ENCODE measurements at regions not wholly inside any gene's neighbourhood (a gene's known extent, or its start where the extent isn't known, plus 50 kb on each side); places are given as distances from the start of the nearest gene placed in this dataset.

GRCh38 chr10:28354511-28354910, 51.6 kb upstream of the MPP7 start:
- H3K27me3 ChIP-seq, result no peaks in the 10 kb centered on the region
- WGBS, 2 donors, result 27 to 72% methylated on average over 4 of the region's 4 CpGs
- no peak overlapping the region for H3K4me3 ChIP-seq
- H3K9me3 ChIP-seq, result no peaks in the 10 kb centered on the region
- H3K4me1 ChIP-seq, result no peaks in the 10 kb centered on the region
- no peak overlapping the region for H3K27ac ChIP-seq
- no peak for TF ChIP-seq POLR2A (IDR thresholded peaks at IDR 0.05)
- no peak for TF ChIP-seq CTCF (IDR thresholded peaks at IDR 0.05)
- TF ChIP-seq POLR2AphosphoS5 (IDR thresholded peaks at IDR 0.05), result no peak
- no peak for TF ChIP-seq EP300 (IDR thresholded peaks at IDR 0.05)
- no peak for DNase-seq
- H3K36me3 ChIP-seq, result no peaks in the 10 kb centered on the region
- intact Hi-C loops (cut with DNase I), result no loop called here

- Histone ChIP-seq H3K36me3 (no peaks in the 10 kb centered on the region), H3K9me3 (no peaks in the 10 kb centered on the region), H3K27me3 (no peaks in the 10 kb centered on the region), H3K4me3 (no peak overlapping the region), H3K27ac (no peak overlapping the region), H3K4me1 (no peaks in the 10 kb centered on the region)
- 68 to 74% methylated on average over 2 of the region's 2 CpGs for WGBS, 2 donors
- TF ChIP-seq CTCF (IDR thresholded peaks at IDR 0.05), result no peak
- TF ChIP-seq POLR2AphosphoS5 (IDR thresholded peaks at IDR 0.05), result no peak
- TF ChIP-seq EP300 (IDR thresholded peaks at IDR 0.05), result no peak
- no peak for TF ChIP-seq POLR2A (IDR thresholded peaks at IDR 0.05)
- intact Hi-C loops (cut with DNase I), result no loop called here
- DNase-seq, result no peak
Observed at GRCh38 chr10:28355376-28355775, 52.5 kb upstream of the MPP7 start.

- Histone ChIP-seq H3K27ac (no peak overlapping the region), H3K27me3 (no peaks in the 10 kb centered on the region), H3K4me1 (no peaks in the 10 kb centered on the region), H3K4me3 (no peak overlapping the region), H3K9me3 (no peaks in the 10 kb centered on the region), H3K36me3 (no peaks in the 10 kb centered on the region)
- TF ChIP-seq CTCF (IDR thresholded peaks at IDR 0.05) (no peak), POLR2AphosphoS5 (IDR thresholded peaks at IDR 0.05) (no peak), POLR2A (IDR thresholded peaks at IDR 0.05) (no peak), EP300 (IDR thresholded peaks at IDR 0.05) (no peak)
- 95 to 96% methylated on average over 3 of the region's 3 CpGs for WGBS, 2 donors
- intact Hi-C loops (cut with DNase I), result no loop called here
- no peak for DNase-seq
Observed at GRCh38 chr10:28359334-28359733, 56.5 kb upstream of the MPP7 start.

GRCh38 chr10:28360175-28360574, 57.3 kb upstream of the MPP7 start:
- WGBS, 2 donors, result 82 to 84% methylated on average over 4 of the region's 4 CpGs
- Histone ChIP-seq H3K27ac (no peak overlapping the region), H3K27me3 (no peaks in the 10 kb centered on the region), H3K9me3 (no peaks in the 10 kb centered on the region), H3K36me3 (no peaks in the 10 kb centered on the region), H3K4me1 (no peaks in the 10 kb centered on the region), H3K4me3 (no peak overlapping the region)
- no peak for DNase-seq
- intact Hi-C loops (cut with DNase I), result no loop called here
- no peak for TF ChIP-seq POLR2AphosphoS5 (IDR thresholded peaks at IDR 0.05)
- no peak for TF ChIP-seq POLR2A (IDR thresholded peaks at IDR 0.05)
- no peak for TF ChIP-seq EP300 (IDR thresholded peaks at IDR 0.05)
- TF ChIP-seq CTCF (IDR thresholded peaks at IDR 0.05), result no peak

GRCh38 chr10:28363376-28363775, 60.5 kb upstream of the MPP7 start:
- no peaks in the 10 kb centered on the region for H3K9me3 ChIP-seq
- no peaks in the 10 kb centered on the region for H3K27me3 ChIP-seq
- H3K27ac ChIP-seq, result no peak overlapping the region
- intact Hi-C loops (cut with DNase I), result no loop called here
- no peak overlapping the region for H3K4me3 ChIP-seq
- H3K36me3 ChIP-seq, result no peaks in the 10 kb centered on the region
- no peak for TF ChIP-seq CTCF (IDR thresholded peaks at IDR 0.05)
- no peak for TF ChIP-seq EP300 (IDR thresholded peaks at IDR 0.05)
- no peak for TF ChIP-seq POLR2AphosphoS5 (IDR thresholded peaks at IDR 0.05)
- TF ChIP-seq POLR2A (IDR thresholded peaks at IDR 0.05), result no peak
- no peaks in the 10 kb centered on the region for H3K4me1 ChIP-seq
- no peak for DNase-seq
